SU-DHL-6 (cell line): ENCODE measurements at regions not wholly inside any gene's neighbourhood (a gene's known extent, or its start where the extent isn't known, plus 50 kb on each side); places are given as distances from the start of the nearest gene placed in this dataset.

Source experiments
- H2AFZ ChIP-seq: fragments of 200-600 bp; sonication (generic); 2 replicates; pipeline ENCODE4 v1.6.1; 2014; ENCODE audit warnings: low read depth, mild to moderate bottlenecking, moderate library complexity, mixed read lengths, antibody characterized with exemption, low read length; ENCODE audit not compliant: severe bottlenecking
- H3F3A ChIP-seq: fragments of 200-600 bp; shearing (Covaris generic); 2 replicates; pipeline ENCODE4 v1.6.0; 2016; ENCODE audit warnings: antibody characterized with exemption, mild to moderate bottlenecking; ENCODE audit not compliant: insufficient read depth
- H3K27ac ChIP-seq: fragments of 200-600 bp; sonication (generic); 2 replicates; pipeline ENCODE4 v1.5.1; 2016; ENCODE audit warnings: low read depth, mild to moderate bottlenecking, low read length, moderate library complexity, mixed read lengths
- H3K27me3 ChIP-seq: fragments of 200-600 bp; sonication (generic), shearing (Covaris generic); 2 replicates; pipeline ENCODE4 v1.6.0; 2014; ENCODE audit warnings: mild to moderate bottlenecking, low read length
- H3K36me3 ChIP-seq: fragments of 200-600 bp; sonication (generic); 2 replicates; pipeline ENCODE4 v1.6.1; 2014; ENCODE audit warnings: mild to moderate bottlenecking, low read length, mixed read lengths
- H3K4me2 ChIP-seq: fragments of 300-600, 200-600 bp; shearing (Covaris generic), sonication (generic); 2 replicates; pipeline ENCODE4 v1.6.0; 2014; ENCODE audit warnings: low read length, low read depth, mild to moderate bottlenecking; ENCODE audit not compliant: poor library complexity, severe bottlenecking
- H3K4me3 ChIP-seq: fragments of 200-600 bp; sonication (generic); 2 replicates; pipeline ENCODE4 v1.5.1; 2014; ENCODE audit warnings: antibody characterized with exemption, low read length, mild to moderate bottlenecking, mixed read lengths; ENCODE audit not compliant: insufficient read depth, poor library complexity, severe bottlenecking
- H3K79me2 ChIP-seq: fragments of 200-600 bp; sonication (generic); 2 replicates; pipeline ENCODE4 v1.6.1; 2014; ENCODE audit warnings: mild to moderate bottlenecking, low read length, moderate library complexity; ENCODE audit not compliant: insufficient read depth
- H3K9ac ChIP-seq: fragments of 200-600 bp; sonication (generic); 2 replicates; pipeline ENCODE4 v1.7.0; 2014; ENCODE audit warnings: mild to moderate bottlenecking, low read length
- H3K9me2 ChIP-seq: fragments of 200-600 bp; sonication (generic); replicated peaks from 2 replicates; pipeline ENCODE4 v1.6.1; 2014; ENCODE audit warnings: low read length; ENCODE audit not compliant: insufficient read depth
- H3K9me3 ChIP-seq: fragments of 200-600 bp; sonication (generic); 2 replicates; pipeline ENCODE4 v1.6.1; 2014; ENCODE audit warnings: low read length, mixed read lengths; ENCODE audit not compliant: insufficient read depth
- H4K20me1 ChIP-seq: fragments of 200-600 bp; sonication (generic); 2 replicates; pipeline ENCODE4 v1.6.1; 2014; ENCODE audit warnings: low read depth, mild to moderate bottlenecking, antibody characterized with exemption, low read length, moderate library complexity, mixed read lengths
- CTCF ChIP-seq: fragments of 200-600 bp; sonication (generic); IDR thresholded peaks from one replicate; pipeline ENCODE4 v1.5.1; 2017; ENCODE audit warnings: antibody characterized with exemption, mild to moderate bottlenecking, low read length, moderate library complexity; ENCODE audit not compliant: insufficient read depth, poor library complexity, severe bottlenecking
- EZH2phosphoT487 ChIP-seq: fragments of 200-600 bp; sonication (generic), shearing (Covaris generic); conservative IDR thresholded peaks from 2 replicates; pipeline ENCODE4 v1.6.1; 2018; ENCODE audit warnings: mild to moderate bottlenecking, antibody characterized with exemption, low read length, moderate library complexity, mixed read lengths

GRCh38 chr2:8441371-8441770, 240.5 kb upstream of the ID2 start:
- no peak for TF ChIP-seq CTCF
- no peak for TF ChIP-seq EZH2phosphoT487
- H3K4me3 ChIP-seq, result no peak overlapping the region
- no peaks in the 10 kb centered on the region; the same call in 1 of the 2 replicates for H3F3A ChIP-seq
- no peak overlapping the region for H3K4me2 ChIP-seq
- H3K27me3 ChIP-seq, result no peaks in the 10 kb centered on the region
- no peaks in the 10 kb centered on the region for H3K9me3 ChIP-seq
- H4K20me1 ChIP-seq, result no peaks in the 10 kb centered on the region
- no peak overlapping the region for H3K27ac ChIP-seq
- no peaks in the 10 kb centered on the region for H3K79me2 ChIP-seq
- no peaks in the 10 kb centered on the region for H3K9me2 ChIP-seq
- H3K9ac ChIP-seq, result no peak overlapping the region
- H2AFZ ChIP-seq, result no peak overlapping the region
- H3K36me3 ChIP-seq, result no peaks in the 10 kb centered on the region

- Histone ChIP-seq H3K4me2 (peak overlapping the region; percentile 18), H3K9me2 (no peaks in the 10 kb centered on the region), H3K9ac (no peak overlapping the region), H4K20me1 (no peaks in the 10 kb centered on the region), H3K9me3 (no peaks in the 10 kb centered on the region), H3F3A (no peaks in the 10 kb centered on the region; the same call in 1 of the 2 replicates), H3K36me3 (no peaks in the 10 kb centered on the region), H2AFZ (no peak overlapping the region), H3K4me3 (no peak overlapping the region), H3K27me3 (no peaks in the 10 kb centered on the region), H3K79me2 (no peaks in the 10 kb centered on the region), H3K27ac (no peak overlapping the region)
- TF ChIP-seq CTCF (no peak), EZH2phosphoT487 (no peak)
Measured at GRCh38 chr2:8441986-8442385, 239.9 kb upstream of the ID2 start.

- Histone ChIP-seq H3K4me2 (peak overlapping the region; percentile 32), H3K4me3 (no peak overlapping the region)
- TF ChIP-seq EZH2phosphoT487, result no peak
- no peak for TF ChIP-seq CTCF
Measured at GRCh38 chr2:8442833-8443486, 238.9 kb upstream of the ID2 start.

More at GRCh38 chr2:8442833-8443486, 238.9 kb upstream of the ID2 start:
- no peak overlapping the region for H2AFZ ChIP-seq
- no peak overlapping the region for H3K27ac ChIP-seq
- no peaks in the 10 kb centered on the region; the same call in 1 of the 2 replicates for H3F3A ChIP-seq
- H3K9me3 ChIP-seq, result no peaks in the 10 kb centered on the region
- H3K9me2 ChIP-seq, result no peaks in the 10 kb centered on the region
- no peaks in the 10 kb centered on the region for H3K36me3 ChIP-seq
- H3K9ac ChIP-seq, result no peak overlapping the region
- no peaks in the 10 kb centered on the region for H3K27me3 ChIP-seq
- no peaks in the 10 kb centered on the region for H4K20me1 ChIP-seq
- no peaks in the 10 kb centered on the region for H3K79me2 ChIP-seq
